ENCODE measurements at regions not wholly inside any gene's neighbourhood (a gene's known extent, or its start where the extent isn't known, plus 50 kb on each side); places are given as distances from the start of the nearest gene placed in this dataset.

DNA sequence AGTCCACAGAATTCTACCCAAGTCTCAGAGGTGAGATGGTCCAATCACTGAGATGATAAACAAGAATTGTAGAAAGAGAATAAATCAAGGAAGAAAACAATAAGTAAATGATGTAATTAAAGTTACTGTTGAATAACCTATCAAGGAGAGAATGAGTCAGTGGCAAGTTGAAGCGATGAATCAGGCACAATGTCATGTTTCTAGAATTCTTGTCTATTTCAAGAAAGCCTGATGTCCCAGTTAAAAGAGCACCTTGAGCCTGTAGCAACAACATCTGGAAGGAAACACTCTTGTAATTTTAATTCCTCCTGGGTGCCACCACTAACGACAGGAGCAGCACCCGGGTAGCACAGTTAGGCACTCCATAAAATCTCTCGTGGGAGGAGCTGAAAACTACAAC, 67.9 kb upstream of the SLC35C1 start:
- TF ChIP-seq, protein P1, sequence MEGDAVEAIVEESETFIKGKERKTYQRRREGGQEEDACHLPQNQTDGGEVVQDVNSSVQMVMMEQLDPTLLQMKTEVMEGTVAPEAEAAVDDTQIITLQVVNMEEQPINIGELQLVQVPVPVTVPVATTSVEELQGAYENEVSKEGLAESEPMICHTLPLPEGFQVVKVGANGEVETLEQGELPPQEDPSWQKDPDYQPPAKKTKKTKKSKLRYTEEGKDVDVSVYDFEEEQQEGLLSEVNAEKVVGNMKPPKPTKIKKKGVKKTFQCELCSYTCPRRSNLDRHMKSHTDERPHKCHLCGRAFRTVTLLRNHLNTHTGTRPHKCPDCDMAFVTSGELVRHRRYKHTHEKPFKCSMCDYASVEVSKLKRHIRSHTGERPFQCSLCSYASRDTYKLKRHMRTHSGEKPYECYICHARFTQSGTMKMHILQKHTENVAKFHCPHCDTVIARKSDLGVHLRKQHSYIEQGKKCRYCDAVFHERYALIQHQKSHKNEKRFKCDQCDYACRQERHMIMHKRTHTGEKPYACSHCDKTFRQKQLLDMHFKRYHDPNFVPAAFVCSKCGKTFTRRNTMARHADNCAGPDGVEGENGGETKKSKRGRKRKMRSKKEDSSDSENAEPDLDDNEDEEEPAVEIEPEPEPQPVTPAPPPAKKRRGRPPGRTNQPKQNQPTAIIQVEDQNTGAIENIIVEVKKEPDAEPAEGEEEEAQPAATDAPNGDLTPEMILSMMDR (IDR thresholded peaks at IDR 0.05): no peak
- TF ChIP-seq POLR2A (IDR thresholded peaks at IDR 0.05): no peak

Measured in gastroesophageal sphincter (tissue), 3 donors.